Left forelimb (tissue), 1 donor: ENCODE measurements at regions not wholly inside any gene's neighbourhood (a gene's known extent, or its start where the extent isn't known, plus 50 kb on each side); places are given as distances from the start of the nearest gene placed in this dataset.
"Not testable (repeated sequence)": the region's sequence is repeated elsewhere in the genome, so short reads cannot be mapped to it uniquely, and the experiment has no call there.

Source experiments
- DNase-seq: peaks from one replicate; pipeline ENCODE4 v3.0.0-alpha.2; 2018; ENCODE audit warnings: low spot score

- DNase-seq: no peak
Measured at GRCh38 chr7:94706996-94707740, 51.2 kb upstream of the SGCE start.

GRCh38 chr7:94710256-94710655 is 54.3 kb upstream of the SGCE start:
- DNase-seq: no peak

GRCh38 chr7:94722360-94722759 is 66.4 kb upstream of the SGCE start:
- DNase-seq: not testable (repeated sequence)

GRCh38 chr7:94728893-94729292 is 73.0 kb upstream of the SGCE start:
- not testable (repeated sequence) for DNase-seq

GRCh38 chr7:94738071-94738470 is 82.1 kb upstream of the SGCE start:
- no peak for DNase-seq

GRCh38 chr7:94739180-94739579 is 83.2 kb upstream of the SGCE start:
- DNase-seq: no peak

- DNase-seq: no peak
Measured at GRCh38 chr7:94740509-94740908, 84.6 kb upstream of the SGCE start.

- no peak for DNase-seq
Measured at GRCh38 chr7:94741179-94741578, 85.2 kb upstream of the SGCE start.

- DNase-seq: no peak
Measured at GRCh38 chr7:94748376-94748775, 92.4 kb upstream of the SGCE start.

GRCh38 chr7:94760446-94761100 is 104.6 kb upstream of the SGCE start:
- no peak for DNase-seq

GRCh38 chr7:94761451-94761850 is 105.5 kb upstream of the SGCE start:
- no peak for DNase-seq

GRCh38 chr7:94763268-94763667 is 107.3 kb upstream of the SGCE start:
- peak; percentile 80 for DNase-seq

GRCh38 chr7:94769724-94770123 is 113.8 kb upstream of the SGCE start:
- no peak for DNase-seq

GRCh38 chr7:94778711-94779459 is 123.0 kb upstream of the SGCE start:
- DNase-seq: no peak

- no peak for DNase-seq
Measured at GRCh38 chr7:94779861-94780260, 123.9 kb upstream of the SGCE start.

- DNase-seq: no peak
Measured at GRCh38 chr7:94781236-94781635, 125.3 kb upstream of the SGCE start.

- no peak for DNase-seq
Measured at GRCh38 chr7:94782777-94783176, 124.6 kb upstream of the PPP1R9A start.

- no peak for DNase-seq
Measured at GRCh38 chr7:94787285-94787684, 120.1 kb upstream of the PPP1R9A start.

GRCh38 chr7:94788378-94788777 is 119.0 kb upstream of the PPP1R9A start:
- DNase-seq: not testable (repeated sequence)

- DNase-seq: no peak
Measured at GRCh38 chr7:94792241-94792640, 115.2 kb upstream of the PPP1R9A start.

- not testable (repeated sequence) for DNase-seq
Measured at GRCh38 chr7:94797404-94797803, 110.0 kb upstream of the PPP1R9A start.

GRCh38 chr7:94803821-94804220 is 103.6 kb upstream of the PPP1R9A start:
- no peak for DNase-seq

- not testable (repeated sequence) for DNase-seq
Measured at GRCh38 chr7:94808673-94809072, 98.7 kb upstream of the PPP1R9A start.
